Omental fat pad (tissue), 3 donors: ENCODE measurements at regions not wholly inside any gene's neighbourhood (a gene's known extent, or its start where the extent isn't known, plus 50 kb on each side); places are given as distances from the start of the nearest gene placed in this dataset.

Experiments
- ATAC-seq: fragments of 150-250 bp; one replicate; pipeline ENCODE4 v1.9.1; 2016; ENCODE audit warnings: mild to moderate bottlenecking, moderate library complexity; ENCODE audit not compliant: low FRiP score
- DNase-seq: peaks from one replicate; pipeline ENCODE4 v3.0.0-alpha.2; 2019; ENCODE audit warnings: low spot score
- CTCF ChIP-seq, 3 donors: fragments of 450-650 bp; IDR thresholded peaks; one replicate each; pipeline ENCODE4 v1.5.1; 2016 to 2017; ENCODE audit warnings: antibody characterized with exemption in 3 of 3, mild to moderate bottlenecking in 3 of 3, moderate library complexity in 2 of 3

GRCh38 chr4:101441446-101441845 is 94.1 kb upstream of the PPP3CA start:
- no peak for ATAC-seq
- TF ChIP-seq CTCF (IDR thresholded peaks at IDR 0.05): no peak
- DNase-seq: no peak

DNA sequence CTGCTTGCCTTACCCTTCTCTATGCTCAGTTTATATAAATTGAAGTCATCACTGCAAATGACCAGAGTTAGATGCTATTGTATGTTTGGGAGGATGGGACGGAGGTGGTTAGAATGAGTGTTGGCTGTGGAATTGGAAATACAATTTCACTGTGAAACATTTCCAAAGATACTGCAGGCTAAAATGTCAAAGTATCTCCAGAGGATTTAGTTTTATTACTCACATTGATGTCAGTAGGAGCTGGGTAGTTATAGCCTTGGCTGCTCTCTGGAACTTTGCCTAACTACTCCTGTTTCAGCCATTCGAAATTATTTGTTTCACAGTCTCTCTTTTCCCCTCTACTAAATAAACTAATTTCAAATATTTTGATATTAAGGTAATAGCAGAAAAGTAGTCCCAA is 92.6 kb upstream of the PPP3CA start:
- ATAC-seq (no peak), DNase-seq (no peak)
- TF ChIP-seq CTCF (IDR thresholded peaks at IDR 0.05): no peak

DNA sequence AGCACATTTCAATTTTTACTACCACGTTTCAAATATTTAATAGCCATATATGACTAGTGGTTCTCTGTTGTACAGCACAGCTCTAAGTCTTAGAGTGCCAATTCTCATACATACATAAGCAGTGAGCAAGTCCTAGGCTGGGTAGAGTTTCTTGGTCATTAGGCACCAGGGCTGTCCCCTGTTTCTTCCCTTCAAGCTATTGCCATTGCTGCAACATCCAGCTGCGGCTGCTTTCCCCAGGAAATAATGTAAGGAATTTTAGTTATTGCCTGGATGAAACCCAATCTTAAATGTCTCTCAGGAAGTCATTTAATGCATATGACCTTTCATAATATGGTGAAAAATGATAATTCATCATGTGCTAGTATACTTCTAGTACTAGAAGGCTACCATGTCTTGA is 74.1 kb upstream of the PPP3CA start:
- ATAC-seq: no peak
- no peak for TF ChIP-seq CTCF (IDR thresholded peaks at IDR 0.05)
- no peak for DNase-seq

DNA sequence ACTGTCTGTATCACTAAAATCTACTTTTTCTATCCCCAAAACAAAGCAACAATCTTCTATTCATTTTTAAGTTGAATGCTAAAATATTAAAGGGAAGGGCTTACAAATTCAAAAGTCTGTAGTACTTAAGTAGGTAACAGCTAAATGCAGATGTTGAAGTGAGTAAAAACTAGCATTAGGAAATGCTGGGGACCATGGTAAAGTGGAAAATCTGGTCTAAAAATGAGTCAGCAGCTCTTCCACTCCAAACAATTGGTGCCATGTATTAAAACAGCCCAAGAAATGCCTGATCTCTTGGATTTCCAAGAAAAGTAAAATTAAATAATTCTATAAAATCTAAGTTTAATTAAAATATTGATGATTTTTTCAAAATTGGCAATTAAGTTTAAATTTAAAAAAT is 73.3 kb upstream of the PPP3CA start:
- no peak for ATAC-seq
- no peak for TF ChIP-seq CTCF (IDR thresholded peaks at IDR 0.05)

GRCh38 chr4:101419336-101420135 is 72.2 kb upstream of the PPP3CA start:
- TF ChIP-seq CTCF (IDR thresholded peaks at IDR 0.05): no peak
- no peak for DNase-seq
- no peak for ATAC-seq

More for the DNA sequence above, 73.3 kb upstream of the PPP3CA start:
- DNase-seq: no peak

DNA sequence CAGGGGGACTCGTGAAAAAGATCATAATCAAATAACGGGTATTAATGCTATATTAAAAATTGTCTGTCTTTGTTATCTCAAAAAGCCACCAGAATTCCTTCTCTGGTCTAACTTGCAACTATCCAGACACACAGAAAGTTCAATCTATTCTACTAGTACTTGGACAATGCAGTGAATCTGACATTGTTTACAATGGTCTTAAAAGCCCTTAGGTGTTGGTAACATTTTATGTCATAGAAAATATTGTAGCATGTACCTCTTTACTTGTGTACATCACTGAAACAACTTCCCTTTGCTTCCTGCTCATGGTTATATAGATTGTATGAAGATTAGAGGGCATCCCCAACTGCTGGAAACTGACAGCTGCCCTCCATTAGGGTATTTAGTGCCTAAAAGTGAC is 71.1 kb upstream of the PPP3CA start:
- no peak for TF ChIP-seq CTCF (IDR thresholded peaks at IDR 0.05)
- DNase-seq: no peak
- no peak for ATAC-seq

GRCh38 chr4:101418055-101418454 is 70.7 kb upstream of the PPP3CA start:
- ATAC-seq: no peak
- TF ChIP-seq CTCF (IDR thresholded peaks at IDR 0.05): no peak

More at GRCh38 chr4:101418055-101418454, 70.7 kb upstream of the PPP3CA start:
- no peak for DNase-seq
